GM18867 (cell line): ENCODE measurements at regions not wholly inside any gene's neighbourhood (a gene's known extent, or its start where the extent isn't known, plus 50 kb on each side); places are given as distances from the start of the nearest gene placed in this dataset.

Experiments used
- ATAC-seq: cut with Tn5 transposase; IDR thresholded peaks from one replicate; pipeline ENCODE4 v1.9.1; 2021; ENCODE audit warnings: mild to moderate bottlenecking, moderate library complexity; ENCODE audit not compliant: unreplicated experiment

DNA sequence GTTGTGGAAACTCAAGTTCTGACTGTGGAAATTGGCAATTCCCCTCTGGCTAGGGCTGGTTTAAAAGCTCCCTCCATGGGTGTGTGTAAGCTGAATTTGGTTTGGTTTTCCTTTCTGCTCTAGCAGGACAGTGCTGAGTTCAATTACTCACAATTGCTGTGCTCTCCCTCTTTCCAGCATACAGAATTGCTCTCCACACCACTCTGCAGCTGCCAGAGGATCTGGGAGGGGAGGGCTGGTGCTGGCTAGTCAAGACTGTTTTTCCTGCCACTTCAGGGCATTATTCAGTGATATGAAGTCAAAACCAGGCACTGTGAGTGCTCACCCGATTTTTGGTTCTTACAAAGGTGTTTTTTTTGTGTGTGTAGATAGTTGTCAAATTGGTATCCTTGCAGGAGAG is 336.9 kb upstream of the SLC24A2 start:
- no peak for ATAC-seq

DNA sequence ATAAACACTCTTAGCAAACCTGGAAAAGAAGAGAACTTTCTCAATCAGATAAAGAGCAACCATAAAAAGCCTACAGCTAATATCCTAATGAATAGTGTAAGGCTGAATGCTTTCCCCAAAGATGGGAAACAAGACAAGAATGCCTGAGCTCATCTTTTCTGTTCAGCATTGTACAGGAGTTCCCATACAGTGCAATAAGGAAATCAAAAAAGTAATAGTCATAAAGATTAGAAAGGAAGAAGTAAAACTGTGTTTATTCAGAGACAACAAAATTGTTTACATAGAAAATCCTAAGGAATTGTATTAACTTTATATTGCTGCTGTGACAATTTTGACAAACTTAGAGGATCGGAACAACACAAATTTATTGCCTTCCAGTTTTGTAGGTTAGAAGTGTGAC is 330.7 kb upstream of the SLC24A2 start:
- no peak for ATAC-seq

DNA sequence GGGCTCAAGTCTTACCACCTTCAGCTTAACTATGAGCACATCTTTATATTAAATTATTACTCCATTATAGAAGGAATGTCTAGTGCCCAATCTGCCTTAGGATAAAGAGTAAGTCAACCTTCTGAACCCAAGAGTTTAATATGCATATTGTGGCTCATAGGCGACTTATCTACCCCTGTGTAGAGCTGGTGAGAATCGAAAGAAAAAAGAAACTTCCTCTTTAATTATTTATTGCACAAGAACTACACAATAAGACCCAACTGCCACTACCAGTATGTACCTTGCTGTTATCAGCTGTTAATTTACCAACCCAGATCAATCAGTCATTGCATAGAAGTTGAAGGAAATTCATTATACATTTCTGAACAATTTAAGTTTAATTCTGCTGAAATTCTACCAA is 329.1 kb upstream of the SLC24A2 start:
- no peak for ATAC-seq

DNA sequence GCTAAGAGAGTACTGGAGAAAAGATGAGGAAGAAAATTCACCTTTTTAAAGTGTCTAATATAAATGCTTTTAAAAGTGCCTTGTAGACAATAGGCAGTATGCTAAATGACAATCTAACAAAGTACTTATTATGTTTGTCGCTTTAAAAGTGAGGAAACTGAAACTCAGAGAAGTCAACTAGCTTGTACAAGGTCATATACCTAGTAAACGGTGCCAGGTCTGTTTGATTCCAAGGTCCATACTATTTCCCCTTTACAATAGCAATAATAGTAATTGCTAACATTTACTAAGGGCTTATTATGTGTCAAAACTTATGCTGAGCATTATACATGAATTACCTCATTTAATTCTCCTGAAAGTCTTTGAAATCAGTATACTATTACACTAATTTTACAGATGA is 328.6 kb upstream of the SLC24A2 start:
- ATAC-seq, result no peak

DNA sequence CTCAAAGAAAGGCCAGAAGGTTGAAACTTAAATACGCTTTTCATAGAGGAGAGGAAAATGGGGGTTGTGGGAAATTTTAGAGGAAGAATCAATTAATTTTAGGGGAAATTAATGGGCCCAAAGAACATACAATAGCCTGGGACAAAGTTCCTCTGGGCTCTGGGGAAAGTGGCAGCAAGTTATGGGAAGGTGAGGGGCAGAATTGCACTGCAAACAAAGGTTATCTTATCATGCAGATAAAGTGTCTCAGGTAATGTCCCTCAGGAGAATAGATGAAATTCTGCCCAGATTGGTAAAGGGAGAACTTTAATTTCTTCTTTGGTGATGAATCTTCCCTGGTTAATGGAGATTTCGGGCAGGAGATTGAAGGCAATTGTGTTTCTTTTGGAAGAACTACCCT is 326.1 kb upstream of the SLC24A2 start:
- no peak for ATAC-seq

DNA sequence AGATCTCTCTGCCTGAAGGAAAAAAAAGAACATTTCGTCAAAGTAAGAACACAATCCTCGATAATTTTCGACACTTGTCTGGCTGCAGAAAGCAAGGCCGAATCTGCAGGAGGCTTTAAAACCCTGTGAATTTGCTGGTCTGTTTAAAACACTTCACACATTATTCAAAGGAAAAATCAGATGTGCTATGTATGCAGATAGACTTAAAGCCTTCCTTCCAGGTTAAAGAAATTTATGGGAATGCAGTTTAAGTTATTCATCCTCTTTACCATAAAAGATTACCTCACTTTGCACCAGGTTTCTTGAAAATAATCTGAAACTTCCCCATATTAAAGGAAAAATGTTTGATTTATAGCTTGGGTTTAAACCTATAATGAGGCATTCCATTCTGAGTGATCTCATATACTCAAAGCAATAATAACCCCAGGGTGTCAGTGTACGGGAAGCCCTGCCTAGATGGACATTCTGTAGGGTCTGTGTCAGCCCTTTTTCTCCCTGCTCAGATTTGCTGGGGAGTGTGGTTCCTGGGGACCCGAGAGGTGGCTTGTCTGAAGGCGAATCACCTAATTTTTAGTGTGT is 323.5 kb upstream of the SLC24A2 start:
- no peak for ATAC-seq

DNA sequence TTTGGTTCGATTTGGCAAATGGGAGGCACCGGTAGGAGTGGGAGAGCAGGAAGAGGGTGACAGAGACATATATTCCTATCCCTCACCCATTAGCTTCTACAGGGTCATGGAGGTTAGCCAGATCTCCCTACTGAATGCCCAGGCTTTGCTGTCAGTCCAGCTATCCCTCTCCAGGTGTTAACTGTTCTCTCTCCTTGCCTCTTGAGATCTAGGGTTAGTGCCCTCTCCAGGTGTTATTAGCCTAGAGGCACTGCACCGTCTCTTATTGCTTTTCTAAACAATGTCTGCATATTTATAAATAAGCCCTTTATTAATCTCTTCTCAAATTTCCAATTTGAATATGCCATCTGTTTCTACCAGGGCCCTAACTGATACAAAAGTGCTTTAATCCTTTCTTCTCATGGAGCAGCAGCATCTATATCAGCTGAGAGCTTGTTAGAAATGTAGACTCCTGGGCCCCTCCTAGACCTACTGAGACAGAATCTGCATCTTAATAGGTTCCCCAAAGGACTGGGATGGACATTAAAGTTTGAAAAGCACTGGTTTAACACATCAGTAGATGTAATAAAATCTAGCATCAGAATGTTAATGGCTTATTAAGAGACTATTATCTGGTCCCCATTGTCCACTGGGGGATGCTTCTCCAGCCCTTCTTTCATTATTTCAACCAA is 322.5 kb upstream of the SLC24A2 start:
- ATAC-seq, result no peak

DNA sequence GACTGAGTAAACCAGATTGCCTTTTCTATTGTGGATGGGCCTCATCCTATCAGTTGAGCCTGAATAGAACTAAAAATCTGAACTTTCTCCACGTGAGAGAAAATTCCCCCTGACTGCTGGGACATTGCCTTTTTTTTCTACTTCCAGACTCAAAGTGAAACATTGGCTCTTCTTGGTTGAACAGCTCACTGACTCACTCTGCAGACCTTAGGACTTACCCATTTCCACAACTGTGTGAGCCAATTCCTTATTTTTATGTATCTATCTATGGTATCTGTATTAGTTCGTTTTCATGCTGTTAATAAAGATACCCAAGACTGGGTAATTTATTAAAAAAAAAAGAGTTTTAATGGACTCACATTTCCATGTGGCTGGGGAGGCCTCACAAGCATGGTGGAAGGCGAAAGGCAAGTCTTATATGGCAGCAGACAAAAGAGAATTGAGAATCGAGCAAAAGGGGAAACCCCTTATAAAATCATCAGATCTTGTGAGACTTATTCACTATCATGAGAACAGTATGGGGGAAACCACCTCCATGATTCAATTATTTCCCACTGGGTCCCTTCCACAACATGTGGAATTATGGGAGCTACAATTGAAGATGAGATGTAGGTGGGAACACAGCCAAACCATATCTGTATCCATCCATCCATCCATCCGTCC is 306.7 kb upstream of the SLC24A2 start:
- no peak for ATAC-seq

DNA sequence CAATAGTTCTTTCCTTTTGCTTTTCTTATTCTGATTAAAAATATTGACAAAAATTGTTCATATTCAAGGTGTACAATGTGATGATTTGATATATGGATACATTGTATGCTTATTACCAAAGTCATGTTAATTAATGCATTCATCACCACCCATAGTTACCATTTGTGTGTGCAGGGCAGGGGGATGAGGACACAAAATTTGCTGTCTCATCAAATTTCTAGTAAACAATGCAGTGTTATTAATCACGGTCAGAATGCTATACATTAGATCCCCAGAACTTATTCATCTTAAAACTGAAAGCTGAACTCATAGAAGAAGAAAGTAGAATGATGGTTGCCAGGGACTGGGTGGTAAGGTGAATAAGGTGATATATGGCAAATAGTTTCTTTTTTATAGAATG is 303.7 kb upstream of the SLC24A2 start:
- no peak for ATAC-seq

DNA sequence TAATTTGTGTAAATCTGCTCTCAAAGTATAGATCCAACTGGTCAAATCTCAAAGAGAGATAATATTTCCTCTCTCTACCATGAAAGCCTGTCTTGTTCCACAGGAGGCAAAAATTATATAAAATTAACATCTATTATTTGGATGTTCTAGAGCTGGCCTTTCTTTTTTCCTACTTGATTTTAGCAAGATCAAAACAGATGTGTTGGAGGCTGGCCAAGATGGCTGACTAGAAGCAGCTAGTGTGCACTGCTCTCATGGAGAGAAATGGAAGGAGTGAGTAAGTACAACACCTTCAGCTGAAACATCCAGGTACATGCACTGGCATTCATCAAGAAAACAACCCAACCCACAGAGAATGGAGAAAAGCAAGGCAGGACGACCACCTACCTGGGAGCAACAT is 298.6 kb upstream of the SLC24A2 start:
- ATAC-seq, result no peak

DNA sequence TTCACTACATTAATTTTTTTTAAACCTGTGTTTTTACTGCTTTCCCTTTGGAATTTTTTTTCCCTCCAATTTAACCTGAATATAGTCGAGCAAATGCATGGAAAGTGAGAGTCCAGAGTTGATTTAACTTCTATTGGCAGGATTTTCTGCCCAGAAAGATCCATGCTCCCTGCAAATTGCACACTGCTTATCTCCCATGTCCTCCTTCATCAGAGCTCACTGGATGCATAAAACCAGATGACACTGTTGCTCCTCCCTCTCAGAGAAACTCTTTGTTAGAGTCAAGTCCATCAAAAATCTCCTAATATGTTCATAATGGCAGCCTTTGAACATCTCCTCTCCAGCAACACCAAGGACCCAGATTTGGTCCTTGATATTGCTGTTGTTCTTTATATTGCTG is 297.0 kb upstream of the SLC24A2 start:
- ATAC-seq, result no peak

DNA sequence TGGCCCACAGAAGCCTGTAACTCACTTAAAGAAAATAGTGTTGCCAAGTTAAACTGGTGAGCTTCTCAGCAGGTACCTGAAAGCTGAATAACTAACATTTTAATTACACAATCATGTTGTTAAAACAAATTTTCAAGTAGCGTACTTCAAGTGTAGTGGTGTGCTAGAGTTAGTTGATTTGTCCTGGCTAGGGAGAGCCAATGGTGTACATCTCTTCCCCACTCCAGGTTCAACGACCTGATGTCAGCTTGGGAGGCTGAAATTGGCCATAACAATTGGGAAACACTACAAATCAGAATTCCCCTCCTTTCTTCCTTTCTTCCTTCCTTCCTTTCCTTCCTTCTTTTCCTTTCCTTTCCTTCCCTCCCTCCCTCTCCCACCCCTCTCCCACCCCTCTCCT is 295.3 kb upstream of the SLC24A2 start:
- no peak for ATAC-seq

DNA sequence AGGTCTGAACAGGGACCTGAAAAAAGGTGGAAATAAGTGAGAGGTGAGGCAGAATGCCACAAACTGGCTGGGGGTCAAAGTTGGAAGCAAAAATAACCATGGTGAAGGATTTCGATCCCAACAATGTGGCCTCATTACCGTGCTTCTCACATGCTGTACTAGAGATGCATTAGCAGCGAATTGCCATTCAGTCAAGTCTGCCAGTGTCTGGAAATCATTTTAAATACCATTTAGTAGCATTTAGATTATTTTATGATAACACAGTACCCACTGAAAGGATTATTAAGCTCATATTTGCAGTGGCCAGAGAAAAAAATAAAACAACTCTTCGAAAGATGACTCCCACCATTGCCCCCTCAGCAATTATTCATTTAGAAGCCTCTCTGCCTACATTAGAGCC is 294.6 kb upstream of the SLC24A2 start:
- ATAC-seq, result no peak

DNA sequence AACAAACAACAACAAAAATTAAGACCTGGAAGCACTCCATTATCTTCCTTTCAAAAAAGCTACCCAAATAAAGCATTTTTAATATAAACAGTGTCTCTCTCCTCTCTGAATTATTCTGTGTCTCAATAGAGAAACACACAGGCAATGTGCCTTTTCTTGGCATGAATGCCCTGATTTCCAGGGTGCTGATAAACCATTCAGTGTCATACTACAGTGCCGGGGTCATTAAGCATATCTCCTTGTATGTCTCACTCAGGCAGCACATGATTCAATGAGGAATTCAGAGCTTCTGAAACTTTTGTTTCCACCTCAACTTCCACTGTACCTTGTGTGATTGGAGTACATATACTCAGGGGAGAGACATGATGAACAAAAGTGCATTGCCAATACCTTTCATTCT is 294.0 kb upstream of the SLC24A2 start:
- ATAC-seq, result no peak

DNA sequence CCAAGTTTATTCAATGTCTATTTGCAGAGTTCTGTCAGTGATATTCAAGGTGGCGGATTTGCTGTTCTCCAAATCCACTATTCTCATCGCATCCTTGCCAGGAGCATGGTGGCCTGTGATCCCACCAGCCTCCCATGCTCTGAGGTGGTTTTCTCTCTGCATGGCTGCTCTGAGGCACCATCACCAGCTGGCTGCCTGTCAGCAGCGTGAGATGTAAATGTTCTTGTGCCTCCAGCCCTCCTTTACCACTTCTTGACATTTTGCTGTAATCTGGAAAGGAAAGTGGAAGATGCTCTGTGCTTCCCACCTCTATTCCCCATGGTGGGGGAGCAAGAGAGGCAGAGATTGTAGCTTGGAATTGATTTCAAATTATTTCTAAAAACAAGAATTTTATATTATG is 293.6 kb upstream of the SLC24A2 start:
- ATAC-seq, result no peak

DNA sequence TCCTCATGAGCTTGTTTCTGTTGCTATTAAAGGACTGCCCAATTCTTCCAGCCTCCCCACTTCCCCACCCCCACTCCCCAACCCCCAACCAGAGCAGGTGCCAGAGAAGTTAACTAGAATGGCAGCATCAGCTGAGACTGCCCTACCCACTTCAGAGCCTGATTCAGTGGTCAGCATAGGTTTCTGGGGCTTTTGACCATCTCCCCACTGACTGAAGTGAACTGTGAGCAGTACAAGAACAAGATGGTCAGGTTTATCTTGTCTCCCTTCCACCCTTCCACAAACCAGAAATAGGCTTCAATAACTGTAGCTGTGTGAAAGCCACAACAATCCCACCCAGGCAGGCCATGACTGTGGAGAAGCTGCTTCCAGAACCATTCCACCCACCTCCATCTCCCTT is 289.4 kb upstream of the SLC24A2 start:
- ATAC-seq, result no peak

DNA sequence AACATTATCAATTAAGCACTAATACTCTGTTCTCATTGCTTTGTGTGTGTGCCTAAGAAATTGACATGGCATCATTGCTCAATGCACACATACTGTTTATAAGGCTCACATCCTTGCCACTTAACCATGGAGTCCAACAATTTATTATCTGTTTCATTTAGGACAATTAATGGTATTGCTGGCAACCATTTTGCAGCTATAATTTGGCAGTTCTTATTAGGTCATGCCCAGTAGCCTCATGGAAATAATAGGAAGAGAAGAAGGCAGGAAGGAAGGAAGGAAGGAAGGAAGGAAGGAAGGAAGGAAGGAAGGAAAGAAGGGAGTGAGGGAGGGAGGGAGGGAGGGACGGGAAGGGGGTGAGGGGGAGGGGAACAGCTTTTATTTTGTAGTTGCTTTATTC is 285.5 kb upstream of the SLC24A2 start:
- ATAC-seq, result no peak

DNA sequence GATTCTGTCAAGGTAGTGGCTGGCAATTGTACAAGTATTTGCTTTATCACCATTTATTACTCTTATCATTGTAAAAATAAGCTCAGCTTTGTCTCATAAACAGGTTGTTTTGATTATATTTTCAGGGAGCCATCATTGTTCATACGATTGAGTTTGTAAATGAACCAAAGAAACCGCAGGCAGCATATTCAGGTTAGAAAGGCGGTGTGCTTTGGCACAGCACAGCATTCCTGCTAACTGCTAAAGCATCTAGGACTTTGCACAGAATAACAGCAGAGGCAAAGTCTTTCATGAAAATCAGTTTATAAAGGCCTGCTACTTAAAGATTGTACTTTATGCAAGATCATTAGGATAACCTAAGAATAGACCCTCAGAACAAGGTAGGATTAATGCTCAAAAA is 281.5 kb upstream of the SLC24A2 start:
- ATAC-seq, result no peak

DNA sequence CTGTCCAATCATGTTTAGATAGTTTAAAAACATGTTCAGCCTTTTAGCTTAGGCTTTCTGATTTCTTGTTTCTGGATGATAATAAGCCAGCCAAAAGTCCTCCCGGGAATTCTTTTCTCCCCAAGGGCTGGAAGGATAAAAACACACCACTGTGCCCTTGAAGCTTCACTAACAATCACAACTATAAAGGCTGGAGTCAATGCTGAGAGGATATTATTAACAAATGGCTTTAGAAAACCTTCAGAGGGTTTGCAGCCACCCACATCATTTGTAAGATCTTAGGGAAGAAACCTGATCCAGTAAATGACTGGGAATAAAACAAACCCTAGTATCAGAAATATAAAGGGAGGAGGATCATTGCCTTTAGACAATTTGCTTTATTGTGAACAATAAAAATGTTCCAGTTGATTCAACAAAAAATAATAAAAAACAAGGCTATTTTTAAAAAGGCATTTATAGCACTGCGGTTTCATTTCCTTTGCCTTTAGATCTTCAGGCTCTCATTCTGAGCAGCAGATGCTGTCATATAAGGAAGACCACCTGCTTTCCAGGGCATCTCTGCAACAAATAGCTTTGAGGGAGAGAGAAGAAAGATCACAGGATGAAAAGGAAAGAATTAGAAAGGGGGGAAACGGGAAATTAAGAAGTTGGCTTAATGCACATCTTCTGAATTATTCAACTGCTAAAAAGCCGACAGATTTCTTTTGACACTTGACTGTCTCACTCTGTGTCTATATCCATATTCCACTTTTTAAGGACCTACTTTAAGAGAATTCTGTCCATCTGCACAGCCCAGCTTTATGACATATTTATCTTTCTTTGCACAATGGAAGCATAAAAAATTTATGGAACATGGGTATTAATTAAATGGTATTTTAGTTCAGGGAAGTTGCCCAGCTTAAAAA is 277.2 kb upstream of the SLC24A2 start:
- no peak for ATAC-seq

DNA sequence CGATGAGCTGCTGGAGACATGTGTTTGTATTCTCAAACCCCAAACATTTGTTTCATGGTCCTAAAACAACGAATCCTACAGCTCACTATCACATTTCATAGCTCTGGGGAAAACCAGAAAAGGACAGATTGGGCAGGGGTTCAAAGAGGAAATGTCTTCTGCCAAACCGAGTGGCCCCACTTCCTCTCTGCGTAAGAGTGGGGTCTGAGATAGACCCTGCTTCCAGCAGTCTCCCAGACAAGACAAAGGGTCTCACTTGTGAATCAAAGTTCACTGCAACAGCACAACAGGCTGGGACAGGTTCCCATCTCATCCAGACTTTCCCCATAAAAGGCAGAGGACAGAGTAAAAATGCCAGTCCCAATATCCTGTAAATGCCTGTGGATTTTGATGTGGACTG is 276.2 kb upstream of the SLC24A2 start:
- ATAC-seq, result no peak

DNA sequence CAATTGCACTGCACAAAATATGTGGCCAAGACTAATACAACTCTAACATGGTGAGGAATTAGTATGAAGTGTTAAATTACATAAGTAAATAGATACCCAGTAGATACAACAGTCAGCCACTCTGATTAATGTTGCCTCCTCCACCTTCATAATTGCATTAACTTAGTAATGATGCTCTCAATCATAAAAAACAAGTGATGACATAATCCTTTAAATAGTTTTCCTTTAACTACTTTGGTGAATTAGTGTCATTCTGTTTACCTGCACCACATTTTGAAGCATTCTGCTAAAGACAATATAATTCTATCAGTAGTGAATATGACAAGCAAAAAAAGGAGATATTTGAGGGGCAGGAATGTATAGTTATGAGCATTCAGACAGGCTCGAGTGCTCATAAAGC is 265.9 kb upstream of the SLC24A2 start:
- ATAC-seq, result no peak

DNA sequence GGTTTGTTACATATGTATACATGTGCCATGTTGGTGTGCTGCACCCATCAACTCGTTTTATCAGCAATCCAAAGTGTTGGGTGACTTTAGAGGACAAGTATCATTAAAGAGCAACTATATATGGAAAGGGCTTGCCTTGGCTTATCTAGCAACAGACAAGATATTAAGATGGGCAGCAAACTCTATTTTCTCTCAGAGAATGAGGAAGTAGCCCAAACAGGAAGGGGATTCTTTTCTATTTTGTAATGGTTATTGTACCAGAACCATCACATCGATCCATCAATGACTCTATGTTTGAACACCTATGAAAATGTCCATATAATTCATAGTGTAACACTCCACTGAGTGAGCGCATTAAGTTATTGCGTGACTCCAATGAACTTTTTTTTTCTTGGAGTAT is 260.1 kb upstream of the SLC24A2 start:
- no peak for ATAC-seq
